Testis (tissue), 2 donors: ENCODE measurements at regions not wholly inside any gene's neighbourhood (a gene's known extent, or its start where the extent isn't known, plus 50 kb on each side); places are given as distances from the start of the nearest gene placed in this dataset.

Source experiments
- DNase-seq: peaks from one replicate; pipeline ENCODE4 v3.0.0-alpha.2; 2019
- H3K27ac ChIP-seq, 2 donors: fragments of 200-600 bp; sonication (generic); one replicate each; pipeline ENCODE4 v1.5.1; 2019
- H3K27me3 ChIP-seq: fragments of 200-600 bp; sonication (generic); one replicate; pipeline ENCODE4 v1.5.1; 2019
- H3K36me3 ChIP-seq: fragments of 200-600 bp; sonication (generic); one replicate; pipeline ENCODE4 v1.5.1; 2017; ENCODE audit warnings: low read depth; ENCODE audit errors: missing control alignments
- H3K4me1 ChIP-seq: fragments of 200-600 bp; sonication (generic); one replicate; pipeline ENCODE4 v1.5.1; 2019
- H3K4me3 ChIP-seq, 2 donors: fragments of 200-600 bp; sonication (generic); one replicate each; pipeline ENCODE4 v1.5.1; 2017 to 2019
- H3K9me3 ChIP-seq: fragments of 200-600 bp; sonication (generic); one replicate; pipeline ENCODE4 v1.5.1; 2017
- POLR2A ChIP-seq: fragments of 450-650 bp; IDR thresholded peaks from one replicate; pipeline ENCODE4 v1.6.1; 2017; ENCODE audit warnings: antibody characterized with exemption, mild to moderate bottlenecking, moderate library complexity
- WGBS, 2 donors: methylation state at CpG; one replicate each; pipeline ENCODE4 v1.1.5; 2018; 5-methylcytosine and 5-hydroxymethylcytosine counted together
- intact Hi-C: fragments of 100-400 bp; cut with DNase I; formaldehyde crosslinking; loops from one replicate; pipeline ENCODE4 v1.15.1; 2023; ENCODE audit warnings: low total_unique reads
- TF ChIP-seq, protein P1 (sequence below), 3 experiments: fragments of 450-650 bp in 2 of 3; fragments of 200-600 bp in 1 of 3; sonication (generic) in 1 of 3; IDR thresholded peaks; one replicate each; pipeline ENCODE4 v1.5.1; 2016 to 2019; ENCODE audit warnings: antibody characterized with exemption in 3 of 3, mild to moderate bottlenecking in 2 of 3, moderate library complexity in 1 of 3

- Histone ChIP-seq H3K9me3 (no peaks in the 10 kb centered on the region), H3K27me3 (no peaks in the 10 kb centered on the region), H3K4me3 (no peak overlapping the region), H3K4me1 (peaks cover 15% of the 10 kb centered on the region), H3K27ac (no peak overlapping the region), H3K36me3 (no peaks in the 10 kb centered on the region)
- DNase-seq: no peak
- TF ChIP-seq, protein P1, sequence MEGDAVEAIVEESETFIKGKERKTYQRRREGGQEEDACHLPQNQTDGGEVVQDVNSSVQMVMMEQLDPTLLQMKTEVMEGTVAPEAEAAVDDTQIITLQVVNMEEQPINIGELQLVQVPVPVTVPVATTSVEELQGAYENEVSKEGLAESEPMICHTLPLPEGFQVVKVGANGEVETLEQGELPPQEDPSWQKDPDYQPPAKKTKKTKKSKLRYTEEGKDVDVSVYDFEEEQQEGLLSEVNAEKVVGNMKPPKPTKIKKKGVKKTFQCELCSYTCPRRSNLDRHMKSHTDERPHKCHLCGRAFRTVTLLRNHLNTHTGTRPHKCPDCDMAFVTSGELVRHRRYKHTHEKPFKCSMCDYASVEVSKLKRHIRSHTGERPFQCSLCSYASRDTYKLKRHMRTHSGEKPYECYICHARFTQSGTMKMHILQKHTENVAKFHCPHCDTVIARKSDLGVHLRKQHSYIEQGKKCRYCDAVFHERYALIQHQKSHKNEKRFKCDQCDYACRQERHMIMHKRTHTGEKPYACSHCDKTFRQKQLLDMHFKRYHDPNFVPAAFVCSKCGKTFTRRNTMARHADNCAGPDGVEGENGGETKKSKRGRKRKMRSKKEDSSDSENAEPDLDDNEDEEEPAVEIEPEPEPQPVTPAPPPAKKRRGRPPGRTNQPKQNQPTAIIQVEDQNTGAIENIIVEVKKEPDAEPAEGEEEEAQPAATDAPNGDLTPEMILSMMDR (IDR thresholded peaks at IDR 0.05): no peak
- TF ChIP-seq POLR2A: no peak
- 96 to 97% methylated on average over 2 of the region's 2 CpGs for WGBS, 2 donors
- intact Hi-C loops: no loop called here
Measured at GRCh38 chr11:76732643-76733042, 50.5 kb upstream of the TSKU start.
